ENCODE measurements at regions not wholly inside any gene's neighbourhood (a gene's known extent, or its start where the extent isn't known, plus 50 kb on each side); places are given as distances from the start of the nearest gene placed in this dataset.

DNA sequence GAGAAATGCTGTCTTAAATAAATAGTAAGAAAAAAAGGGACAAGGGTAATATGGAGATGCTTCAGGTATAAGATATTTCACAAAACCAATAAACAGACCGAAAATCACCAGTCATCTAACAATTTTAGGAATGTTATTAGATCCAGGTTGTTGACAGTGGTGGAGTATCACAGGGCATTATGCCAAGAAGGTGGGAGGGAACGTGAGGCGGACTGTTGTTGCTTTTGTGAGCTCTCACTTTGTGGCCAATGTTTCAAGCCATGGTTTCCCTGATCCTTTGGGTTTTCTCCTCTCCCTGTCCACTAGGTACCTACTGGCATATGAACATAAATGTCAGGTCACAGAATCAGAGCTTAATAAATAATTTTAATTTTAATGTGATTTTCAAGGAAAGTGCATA, 790.3 kb upstream of the SLITRK1 start:
- no peak overlapping the region for H3K4me3 ChIP-seq
- FAIRE-seq, result no peak

More for the DNA sequence above, 790.3 kb upstream of the SLITRK1 start:
- ATAC-seq (no peak), DNase-seq (ENCODE audit: low read depth, low spot score) (no peak)
- Histone ChIP-seq H3K36me3 (ENCODE audit: control insufficient read depth in 2 of 2, insufficient read depth in 2 of 2, low read length in 1 of 2) (no peaks in the 10 kb centered on the region), H4K20me1 (ENCODE audit: control insufficient read depth, insufficient read depth) (no peaks in the 10 kb centered on the region), H3K79me2 (ENCODE audit: control insufficient read depth, insufficient read depth, low read length) (no peaks in the 10 kb centered on the region), H3K4me1 (ENCODE audit: control insufficient read depth, insufficient read depth, low read length) (no peaks in the 10 kb centered on the region), H3K9me3 (replicated peaks; ENCODE audit: control insufficient read depth, insufficient read depth, low read length) (no peaks in the 10 kb centered on the region), H3K4me2 (ENCODE audit: control insufficient read depth, insufficient read depth) (no peak overlapping the region), H2AFZ (ENCODE audit: control insufficient read depth, low read depth, low read length) (no peak overlapping the region), H3K27me3 (replicated peaks in 1 of 2; ENCODE audit: control insufficient read depth in 2 of 2, insufficient read depth in 2 of 2, low read length in 1 of 2) (no peaks in the 10 kb centered on the region), H3K9ac (ENCODE audit: control insufficient read depth, insufficient read depth, low read length) (no peak overlapping the region), H3K27ac (ENCODE audit: control insufficient read depth, insufficient read depth) (no peak overlapping the region)
- ChIA-PET SMC1A (ENCODE audit: uncharacterized antibody, unreplicated experiment) (no interaction called here), POLR2A (no interaction called here), CTCF (interaction anchor here (1.0 to 1.1 kb wide), 2 partner anchors 19 to 80 kb away, joined by 3 read pairs; no protein-coding TSS in a partner anchor), RAD21 (ENCODE audit: unreplicated experiment) (no interaction called here)
- in situ Hi-C loops (cut with MboI) (no loop called here), intact Hi-C loops (cut with micrococcal nuclease; ENCODE audit: unreplicated experiment) (no loop called here)
- BruUV-seq (replicated peaks), result no TSS peak
- WGBS (ENCODE audit: insufficient coverage, insufficient replicate concordance, low lambda C conversion rate, missing lambda C conversion rate), result 25% methylated on average over 3 of the region's 3 CpGs
- TF ChIP-seq, protein P1, sequence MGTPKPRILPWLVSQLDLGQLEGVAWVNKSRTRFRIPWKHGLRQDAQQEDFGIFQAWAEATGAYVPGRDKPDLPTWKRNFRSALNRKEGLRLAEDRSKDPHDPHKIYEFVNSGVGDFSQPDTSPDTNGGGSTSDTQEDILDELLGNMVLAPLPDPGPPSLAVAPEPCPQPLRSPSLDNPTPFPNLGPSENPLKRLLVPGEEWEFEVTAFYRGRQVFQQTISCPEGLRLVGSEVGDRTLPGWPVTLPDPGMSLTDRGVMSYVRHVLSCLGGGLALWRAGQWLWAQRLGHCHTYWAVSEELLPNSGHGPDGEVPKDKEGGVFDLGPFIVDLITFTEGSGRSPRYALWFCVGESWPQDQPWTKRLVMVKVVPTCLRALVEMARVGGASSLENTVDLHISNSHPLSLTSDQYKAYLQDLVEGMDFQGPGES (IDR thresholded peaks at IDR 0.05), result no peak
- no peak for TF ChIP-seq CBFB (IDR thresholded peaks at IDR 0.05; ENCODE audit: low read depth)
- no peak for TF ChIP-seq NR2C1 (IDR thresholded peaks at IDR 0.05)
- no peak for TF ChIP-seq HDAC6 (IDR thresholded peaks at IDR 0.05; ENCODE audit: unreplicated experiment)
- TF ChIP-seq BCL11A (IDR thresholded peaks at IDR 0.05; ENCODE audit: low read depth, low read length), result no peak
- no peak for TF ChIP-seq ZBTB33 (IDR thresholded peaks at IDR 0.05)
- TF ChIP-seq NFIC (IDR thresholded peaks at IDR 0.05; ENCODE audit: low read depth, low read length), result no peak
- TF ChIP-seq ZBTB4 (CRISPR knock-in tag; IDR thresholded peaks at IDR 0.05), result no peak
- TF ChIP-seq ETV6 (conservative IDR thresholded peaks at IDR 0.05 in 1 of 2, IDR thresholded peaks at IDR 0.05 in 1 of 2; ENCODE audit: borderline replicate concordance in 1 of 2, low read depth in 1 of 2), result no peak
- no peak for TF ChIP-seq IRF5 (IDR thresholded peaks at IDR 0.05; ENCODE audit: borderline replicate concordance)
- TF ChIP-seq, protein P2, sequence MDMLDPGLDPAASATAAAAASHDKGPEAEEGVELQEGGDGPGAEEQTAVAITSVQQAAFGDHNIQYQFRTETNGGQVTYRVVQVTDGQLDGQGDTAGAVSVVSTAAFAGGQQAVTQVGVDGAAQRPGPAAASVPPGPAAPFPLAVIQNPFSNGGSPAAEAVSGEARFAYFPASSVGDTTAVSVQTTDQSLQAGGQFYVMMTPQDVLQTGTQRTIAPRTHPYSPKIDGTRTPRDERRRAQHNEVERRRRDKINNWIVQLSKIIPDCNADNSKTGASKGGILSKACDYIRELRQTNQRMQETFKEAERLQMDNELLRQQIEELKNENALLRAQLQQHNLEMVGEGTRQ (IDR thresholded peaks at IDR 0.05; ENCODE audit: borderline replicate concordance, low read depth, low read length), result no peak
- no peak for TF ChIP-seq ASH2L (IDR thresholded peaks at IDR 0.05; ENCODE audit: borderline replicate concordance, low read depth)
- no peak for TF ChIP-seq POLR2AphosphoS2 (IDR thresholded peaks at IDR 0.05; ENCODE audit: low read depth, low read length)
- TF ChIP-seq ZZZ3 (IDR thresholded peaks at IDR 0.05; ENCODE audit: control insufficient read depth, insufficient read length, low read depth), result no peak
- no peak for TF ChIP-seq IRF4 (IDR thresholded peaks at IDR 0.05; ENCODE audit: low read depth, low read length)
- TF ChIP-seq KLF5 (IDR thresholded peaks at IDR 0.05; ENCODE audit: partially characterized antibody), result no peak
